ENCODE measurements at regions not wholly inside any gene's neighbourhood (a gene's known extent, or its start where the extent isn't known, plus 50 kb on each side); places are given as distances from the start of the nearest gene placed in this dataset.

DNA sequence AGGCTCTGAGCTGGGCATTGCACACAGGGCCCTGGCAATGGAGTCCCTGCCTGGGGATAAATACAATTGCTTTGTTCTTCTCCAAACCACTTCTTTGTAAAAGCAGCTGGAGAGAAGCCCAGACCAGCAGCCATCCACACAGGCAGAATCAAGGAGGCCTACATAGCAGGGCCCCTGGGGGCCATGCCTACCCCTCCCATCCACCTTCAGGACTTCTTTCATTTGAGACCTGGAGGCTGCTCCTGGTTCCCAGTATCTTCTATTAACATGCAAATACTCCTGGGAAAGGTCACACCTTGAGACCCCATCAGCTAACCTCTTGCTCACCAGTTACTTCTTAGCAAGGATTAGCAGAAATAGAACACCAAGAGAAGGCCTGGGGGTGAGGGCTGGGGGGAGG lies 511.1 kb downstream of the SOX6 start:
- TF ChIP-seq POLR2A (IDR thresholded peaks at IDR 0.05), result no peak
- TF ChIP-seq, protein P1, sequence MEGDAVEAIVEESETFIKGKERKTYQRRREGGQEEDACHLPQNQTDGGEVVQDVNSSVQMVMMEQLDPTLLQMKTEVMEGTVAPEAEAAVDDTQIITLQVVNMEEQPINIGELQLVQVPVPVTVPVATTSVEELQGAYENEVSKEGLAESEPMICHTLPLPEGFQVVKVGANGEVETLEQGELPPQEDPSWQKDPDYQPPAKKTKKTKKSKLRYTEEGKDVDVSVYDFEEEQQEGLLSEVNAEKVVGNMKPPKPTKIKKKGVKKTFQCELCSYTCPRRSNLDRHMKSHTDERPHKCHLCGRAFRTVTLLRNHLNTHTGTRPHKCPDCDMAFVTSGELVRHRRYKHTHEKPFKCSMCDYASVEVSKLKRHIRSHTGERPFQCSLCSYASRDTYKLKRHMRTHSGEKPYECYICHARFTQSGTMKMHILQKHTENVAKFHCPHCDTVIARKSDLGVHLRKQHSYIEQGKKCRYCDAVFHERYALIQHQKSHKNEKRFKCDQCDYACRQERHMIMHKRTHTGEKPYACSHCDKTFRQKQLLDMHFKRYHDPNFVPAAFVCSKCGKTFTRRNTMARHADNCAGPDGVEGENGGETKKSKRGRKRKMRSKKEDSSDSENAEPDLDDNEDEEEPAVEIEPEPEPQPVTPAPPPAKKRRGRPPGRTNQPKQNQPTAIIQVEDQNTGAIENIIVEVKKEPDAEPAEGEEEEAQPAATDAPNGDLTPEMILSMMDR (IDR thresholded peaks at IDR 0.05), result no peak

Data from breast epithelium (tissue), 3 donors.